CD4-positive, CD25-positive, alpha-beta regulatory T cell (primary cell): ENCODE measurements at regions not wholly inside any gene's neighbourhood (a gene's known extent, or its start where the extent isn't known, plus 50 kb on each side); places are given as distances from the start of the nearest gene placed in this dataset.
A peak's percentile ranks its signal among the peaks of the same experiment; 100 is the strongest.

Experiments
- ATAC-seq, 2 donors: fragments of 150-1000 bp; cut with Tn5 transposase; one replicate each; pipeline ENCODE4 v1.10.0; 2021; ENCODE audit warnings: low read depth in 2 of 2, moderate number of reproducible peaks in 2 of 2, moderate library complexity in 1 of 2
- DNase-seq, 3 donors: peaks; one replicate each; pipeline versions ENCODE4 v3.0.0 to v3.0.0-alpha.2; 2012 to 2022; ENCODE audit warnings: mixed read lengths in 1 of 3
- H3K27ac ChIP-seq: one replicate; pipeline ENCODE4 v1.7.0; 2013; ENCODE audit warnings: mild to moderate bottlenecking, low read length; ENCODE audit not compliant: insufficient read depth, poor library complexity, severe bottlenecking
- H3K27me3 ChIP-seq: one replicate; pipeline ENCODE4 v1.7.0; 2013; ENCODE audit warnings: low read length; ENCODE audit not compliant: control insufficient read depth, insufficient read depth
- H3K36me3 ChIP-seq: one replicate; pipeline ENCODE4 v1.7.0; 2013; ENCODE audit warnings: mild to moderate bottlenecking, low read length, moderate library complexity; ENCODE audit not compliant: control insufficient read depth, insufficient read depth
- H3K4me1 ChIP-seq: 2 replicates; pipeline ENCODE4 v1.7.0; 2013; ENCODE audit warnings: mild to moderate bottlenecking, low read length; ENCODE audit not compliant: insufficient read depth, control insufficient read depth, poor library complexity, severe bottlenecking
- H3K4me3 ChIP-seq: one replicate; pipeline ENCODE4 v1.7.0; 2013; ENCODE audit warnings: low read depth, mild to moderate bottlenecking, low read length, moderate library complexity
- H3K9me3 ChIP-seq, 2 experiments: 1 replicate in 1 of 2; 2 replicates in 1 of 2; pipeline ENCODE4 v1.7.0; 2013; ENCODE audit warnings: low read length in 2 of 2, mild to moderate bottlenecking in 1 of 2, moderate library complexity in 1 of 2; ENCODE audit not compliant: control insufficient read depth in 2 of 2
- H3K27ac Mint-ChIP-seq, 3 donors: one replicate each; pipeline ENCODE4 v1.8.0; 2020 to 2022; ENCODE audit warnings: mild to moderate bottlenecking in 3 of 3, mixed read lengths in 3 of 3, moderate library complexity in 2 of 3
- H3K27me3 Mint-ChIP-seq: one replicate; pipeline ENCODE4 v1.8.0; 2022; ENCODE audit warnings: mild to moderate bottlenecking, mixed read lengths
- H3K36me3 Mint-ChIP-seq: one replicate; pipeline ENCODE4 v1.8.0; 2020; ENCODE audit warnings: mixed read lengths
- H3K4me1 Mint-ChIP-seq, 4 donors: one replicate each; pipeline ENCODE4 v1.8.0; 2020 to 2022; ENCODE audit warnings: mixed read lengths in 4 of 4, mild to moderate bottlenecking in 1 of 4
- H3K4me3 Mint-ChIP-seq, 4 donors: one replicate each; pipeline ENCODE4 v1.8.0; 2020 to 2022; ENCODE audit warnings: mild to moderate bottlenecking in 4 of 4, mixed read lengths in 4 of 4, moderate library complexity in 3 of 4
- H3K9me3 Mint-ChIP-seq, 7 donors: one replicate each; pipeline ENCODE4 v1.8.0; 2020 to 2022; ENCODE audit warnings: mixed read lengths in 7 of 7, mild to moderate bottlenecking in 3 of 7, moderate library complexity in 2 of 7

- DNase-seq (no peak), ATAC-seq (no peak)
- Mint-ChIP-seq H3K4me1 (peaks cover 0 to 10% (median 0%) of the 10 kb centered on the region in 4 donors), H3K36me3 (no peaks in the 10 kb centered on the region), H3K27ac (peak overlapping the region in 1 of 3 donors; percentile 59), H3K27me3 (peaks cover 27% of the 10 kb centered on the region), H3K4me3 (no peak overlapping the region), H3K9me3 (peaks cover 0 to 3% (median 0%) of the 10 kb centered on the region in 7 donors)
- H3K27ac ChIP-seq = no peak overlapping the region
- no peaks in the 10 kb centered on the region for H3K9me3 ChIP-seq
- H3K4me3 ChIP-seq = no peak overlapping the region
- no peaks in the 10 kb centered on the region for H3K27me3 ChIP-seq
- no peaks in the 10 kb centered on the region for H3K4me1 ChIP-seq
- H3K36me3 ChIP-seq = no peaks in the 10 kb centered on the region
Observed at GRCh38 chr6:14506656-14507246, 389.2 kb downstream of the CD83 start.

- peaks cover 0 to 10% (median 0%) of the 10 kb centered on the region in 4 donors for H3K4me1 Mint-ChIP-seq
- H3K27ac ChIP-seq = no peak overlapping the region
- no peaks in the 10 kb centered on the region for H3K36me3 Mint-ChIP-seq
- ATAC-seq (no peak), DNase-seq (no peak)
- no peak overlapping the region for H3K4me3 ChIP-seq
- H3K4me1 ChIP-seq = no peaks in the 10 kb centered on the region
- H3K4me3 Mint-ChIP-seq = no peak overlapping the region
- H3K9me3 ChIP-seq = no peaks in the 10 kb centered on the region
- H3K27ac Mint-ChIP-seq = peak overlapping the region in 1 of 3 donors; percentile 21
- H3K27me3 ChIP-seq = no peaks in the 10 kb centered on the region
- H3K9me3 Mint-ChIP-seq = peaks cover 0 to 3% (median 0%) of the 10 kb centered on the region in 7 donors
- H3K27me3 Mint-ChIP-seq = peaks cover 30% of the 10 kb centered on the region
- no peaks in the 10 kb centered on the region for H3K36me3 ChIP-seq
Observed at GRCh38 chr6:14509120-14509519, 391.5 kb downstream of the CD83 start.

GRCh38 chr6:14510038-14510437, 392.5 kb downstream of the CD83 start:
- Histone ChIP-seq H3K9me3 (no peaks in the 10 kb centered on the region), H3K4me1 (no peaks in the 10 kb centered on the region), H3K27me3 (no peaks in the 10 kb centered on the region), H3K27ac (no peak overlapping the region), H3K4me3 (no peak overlapping the region), H3K36me3 (no peaks in the 10 kb centered on the region)
- no peak overlapping the region for H3K27ac Mint-ChIP-seq
- peaks cover 30% of the 10 kb centered on the region for H3K27me3 Mint-ChIP-seq
- no peaks in the 10 kb centered on the region for H3K36me3 Mint-ChIP-seq
- H3K4me1 Mint-ChIP-seq = peaks cover 0 to 10% (median 0%) of the 10 kb centered on the region in 4 donors
- peaks cover 0 to 3% (median 0%) of the 10 kb centered on the region in 7 donors for H3K9me3 Mint-ChIP-seq
- DNase-seq (no peak), ATAC-seq (no peak)
- H3K4me3 Mint-ChIP-seq = no peak overlapping the region

- peaks cover 0 to 3% (median 0%) of the 10 kb centered on the region in 7 donors for H3K9me3 Mint-ChIP-seq
- DNase-seq (no peak), ATAC-seq (no peak)
- no peaks in the 10 kb centered on the region for H3K36me3 Mint-ChIP-seq
- no peak overlapping the region for H3K27ac ChIP-seq
- H3K27me3 ChIP-seq = no peaks in the 10 kb centered on the region
- H3K27me3 Mint-ChIP-seq = peaks cover 30% of the 10 kb centered on the region
- H3K4me1 ChIP-seq = no peaks in the 10 kb centered on the region
- H3K27ac Mint-ChIP-seq = no peak overlapping the region
- no peaks in the 10 kb centered on the region for H3K36me3 ChIP-seq
- peaks cover 0 to 10% (median 0%) of the 10 kb centered on the region in 4 donors for H3K4me1 Mint-ChIP-seq
- H3K4me3 ChIP-seq = no peak overlapping the region
- no peak overlapping the region for H3K4me3 Mint-ChIP-seq
- H3K9me3 ChIP-seq = no peaks in the 10 kb centered on the region
Observed at GRCh38 chr6:14511061-14511586, 393.6 kb downstream of the CD83 start.

- peaks cover 22% of the 10 kb centered on the region for H3K27me3 Mint-ChIP-seq
- Histone ChIP-seq H3K27ac (no peak overlapping the region), H3K36me3 (no peaks in the 10 kb centered on the region), H3K9me3 (no peaks in the 10 kb centered on the region), H3K4me1 (no peaks in the 10 kb centered on the region), H3K4me3 (no peak overlapping the region), H3K27me3 (no peaks in the 10 kb centered on the region)
- ATAC-seq = no peak
- H3K4me3 Mint-ChIP-seq = no peak overlapping the region
- H3K36me3 Mint-ChIP-seq = no peaks in the 10 kb centered on the region
- H3K9me3 Mint-ChIP-seq = no peaks in the 10 kb centered on the region
- H3K4me1 Mint-ChIP-seq = peaks cover 0 to 2% (median 0%) of the 10 kb centered on the region in 4 donors
- DNase-seq = no peak
- H3K27ac Mint-ChIP-seq = no peak overlapping the region
Observed at GRCh38 chr6:14512246-14512645, 394.7 kb downstream of the CD83 start.

GRCh38 chr6:14513496-14514393, 396.2 kb downstream of the CD83 start:
- no peaks in the 10 kb centered on the region for H3K4me1 ChIP-seq
- ATAC-seq (no peak), DNase-seq (no peak)
- Mint-ChIP-seq H3K36me3 (no peaks in the 10 kb centered on the region), H3K27me3 (peaks cover 17% of the 10 kb centered on the region), H3K4me3 (peak overlapping the region in 1 of 4 donors; percentile 36), H3K27ac (peak overlapping the region in 1 of 3 donors; percentile 2), H3K4me1 (no peaks in the 10 kb centered on the region), H3K9me3 (no peaks in the 10 kb centered on the region)
- H3K27ac ChIP-seq = no peak overlapping the region
- H3K4me3 ChIP-seq = no peak overlapping the region
- H3K36me3 ChIP-seq = no peaks in the 10 kb centered on the region
- no peaks in the 10 kb centered on the region for H3K27me3 ChIP-seq
- H3K9me3 ChIP-seq = no peaks in the 10 kb centered on the region

GRCh38 chr6:14516956-14517355, 399.4 kb downstream of the CD83 start:
- ATAC-seq (no peak), DNase-seq (no peak)
- no peak overlapping the region for H3K27ac Mint-ChIP-seq
- no peak overlapping the region for H3K4me3 ChIP-seq
- H3K4me1 ChIP-seq = no peaks in the 10 kb centered on the region
- H3K36me3 ChIP-seq = no peaks in the 10 kb centered on the region
- no peaks in the 10 kb centered on the region for H3K9me3 Mint-ChIP-seq
- peaks cover 1% of the 10 kb centered on the region for H3K27me3 Mint-ChIP-seq
- H3K27ac ChIP-seq = no peak overlapping the region
- H3K36me3 Mint-ChIP-seq = no peaks in the 10 kb centered on the region
- no peaks in the 10 kb centered on the region for H3K4me1 Mint-ChIP-seq
- H3K9me3 ChIP-seq = no peaks in the 10 kb centered on the region
- H3K27me3 ChIP-seq = no peaks in the 10 kb centered on the region
- no peak overlapping the region for H3K4me3 Mint-ChIP-seq
